Fibroblast of villous mesenchyme (primary cell): ENCODE measurements at regions not wholly inside any gene's neighbourhood (a gene's known extent, or its start where the extent isn't known, plus 50 kb on each side); places are given as distances from the start of the nearest gene placed in this dataset.

ENCODE experiments used
- DNase-seq: peaks from one replicate; pipeline ENCODE4 v3.0.0-alpha.2; 2010; ENCODE audit warnings: low read depth
- H3K4me3 ChIP-seq: 2 replicates; pipeline ENCODE4 v1.5.1; 2011; ENCODE audit warnings: low read depth, mild to moderate bottlenecking, low read length
- CTCF ChIP-seq: IDR thresholded peaks from 2 replicates; pipeline ENCODE4 v1.5.1; 2012; ENCODE audit warnings: low read depth, mild to moderate bottlenecking, low read length; ENCODE audit not compliant: insufficient read depth

- no peak overlapping the region for H3K4me3 ChIP-seq
- no peak for DNase-seq
- no peak for TF ChIP-seq CTCF
Observed at GRCh38 chr7:26486153-26486552, 194.5 kb downstream of the SNX10 start.

- H3K4me3 ChIP-seq, result no peak overlapping the region
- no peak for TF ChIP-seq CTCF
- DNase-seq, result no peak
Observed at GRCh38 chr7:26487780-26488515, 196.3 kb downstream of the SNX10 start.

- no peak for TF ChIP-seq CTCF
- H3K4me3 ChIP-seq, result no peak overlapping the region
- no peak for DNase-seq
Observed at GRCh38 chr7:26489391-26489790, 197.7 kb downstream of the SNX10 start.

- TF ChIP-seq CTCF, result no peak
- no peak for DNase-seq
- H3K4me3 ChIP-seq, result no peak overlapping the region
Observed at GRCh38 chr7:26489906-26490639, 198.4 kb downstream of the SNX10 start.

- no peak for DNase-seq
- no peak overlapping the region for H3K4me3 ChIP-seq
- TF ChIP-seq CTCF, result no peak
Observed at GRCh38 chr7:26490640-26491624, 199.3 kb downstream of the SNX10 start.

GRCh38 chr7:26492816-26493215 is 201.2 kb downstream of the SNX10 start:
- TF ChIP-seq CTCF, result no peak
- no peak overlapping the region for H3K4me3 ChIP-seq
- DNase-seq, result no peak
